ENCODE measurements at regions not wholly inside any gene's neighbourhood (a gene's known extent, or its start where the extent isn't known, plus 50 kb on each side); places are given as distances from the start of the nearest gene placed in this dataset.

DNA sequence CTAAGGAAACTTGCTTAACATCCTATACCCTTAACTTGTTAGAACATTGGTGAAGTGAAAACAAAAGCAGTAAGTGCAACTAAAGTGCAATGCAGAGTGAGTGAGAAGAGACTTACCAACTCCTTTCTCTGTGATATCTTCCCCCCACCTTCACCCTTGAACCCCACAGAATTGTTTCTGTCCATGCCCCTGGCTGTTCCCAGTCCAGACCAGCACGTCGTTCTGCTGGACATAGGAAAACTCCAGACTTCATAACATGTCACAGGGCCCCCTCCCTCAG lies 91.9 kb downstream of the DAD1 start:
- CTCF ChIA-PET, result interaction anchor here (0.9 to 3.5 kb wide), 13 partner anchors 10 to 107 kb away, joined by 3 to 33 read pairs (median 6); no protein-coding TSS in a partner anchor
- Histone ChIP-seq H3K9ac (ENCODE audit: low read length) (no peak overlapping the region), H4K20me1 (ENCODE audit: control insufficient read depth, insufficient read depth, low read length, poor library complexity, severe bottlenecking) (no peaks in the 10 kb centered on the region), H3K9me3 (ENCODE audit: control extremely low read depth in 1 of 3, control insufficient read depth in 2 of 3, insufficient read depth in 1 of 3, low read length in 2 of 3) (no peaks in the 10 kb centered on the region), H3K4me3 (ENCODE audit: control extremely low read depth in 1 of 5, extremely low read depth in 1 of 5, insufficient read depth in 1 of 5, low read depth in 2 of 5, low read length in 4 of 5) (no peak overlapping the region), H3K4me1 (ENCODE audit: control insufficient read depth in 2 of 2, insufficient read depth in 2 of 2, low read length in 2 of 2) (peaks cover 17 to 48% of the 10 kb centered on the region in 2 donors), H3K36me3 (replicated peaks in 1 of 2; ENCODE audit: control extremely low read depth in 1 of 2, control insufficient read depth in 1 of 2, extremely low read depth in 1 of 2, insufficient read depth in 2 of 2, low read length in 1 of 2) (no peaks in the 10 kb centered on the region), H3K79me2 (ENCODE audit: control insufficient read depth, insufficient read depth, low read length) (no peaks in the 10 kb centered on the region), H3K4me2 (replicated peaks; ENCODE audit: low read depth, low read length, poor library complexity, severe bottlenecking) (peak overlapping the region; percentile 3), H2AFZ (ENCODE audit: insufficient read depth, low read depth, low read length, poor library complexity, severe bottlenecking) (peak overlapping the region; percentile 37), H3K27me3 (replicated peaks in 1 of 4; ENCODE audit: control extremely low read depth in 1 of 4, control insufficient read depth in 3 of 4, insufficient read depth in 4 of 4, low read length in 3 of 4) (no peaks in the 10 kb centered on the region), H3K27ac (ENCODE audit: low read length in 2 of 2) (no peak overlapping the region)
- 79% methylated on average over 2 of the region's 2 CpGs for WGBS (ENCODE audit: insufficient coverage)
- H3K4me3 Mint-ChIP-seq, result peak overlapping the region; percentile 54
- peak; percentile 13 for ATAC-seq (ENCODE audit: low read depth)
- POLR2A ChIA-PET, result interaction anchor here (1.0 to 1.4 kb wide), 2 partner anchors 18 to 59 kb away, joined by 3 to 5 read pairs; no protein-coding TSS in a partner anchor
- no peaks in the 10 kb centered on the region for H3K27me3 Mint-ChIP-seq
- peak overlapping the region; percentile 89 for H3K27ac Mint-ChIP-seq
- no peak for DNase-seq
- no peaks in the 10 kb centered on the region for H3K9me3 Mint-ChIP-seq (ENCODE audit: insufficient read depth)
- peaks cover 68% of the 10 kb centered on the region for H3K4me1 Mint-ChIP-seq
- no peak for TF ChIP-seq EZH2 (IDR thresholded peaks at IDR 0.05; ENCODE audit: borderline replicate concordance, insufficient read depth, low read depth, low read length, poor library complexity, severe bottlenecking)
- TF ChIP-seq, protein P1, sequence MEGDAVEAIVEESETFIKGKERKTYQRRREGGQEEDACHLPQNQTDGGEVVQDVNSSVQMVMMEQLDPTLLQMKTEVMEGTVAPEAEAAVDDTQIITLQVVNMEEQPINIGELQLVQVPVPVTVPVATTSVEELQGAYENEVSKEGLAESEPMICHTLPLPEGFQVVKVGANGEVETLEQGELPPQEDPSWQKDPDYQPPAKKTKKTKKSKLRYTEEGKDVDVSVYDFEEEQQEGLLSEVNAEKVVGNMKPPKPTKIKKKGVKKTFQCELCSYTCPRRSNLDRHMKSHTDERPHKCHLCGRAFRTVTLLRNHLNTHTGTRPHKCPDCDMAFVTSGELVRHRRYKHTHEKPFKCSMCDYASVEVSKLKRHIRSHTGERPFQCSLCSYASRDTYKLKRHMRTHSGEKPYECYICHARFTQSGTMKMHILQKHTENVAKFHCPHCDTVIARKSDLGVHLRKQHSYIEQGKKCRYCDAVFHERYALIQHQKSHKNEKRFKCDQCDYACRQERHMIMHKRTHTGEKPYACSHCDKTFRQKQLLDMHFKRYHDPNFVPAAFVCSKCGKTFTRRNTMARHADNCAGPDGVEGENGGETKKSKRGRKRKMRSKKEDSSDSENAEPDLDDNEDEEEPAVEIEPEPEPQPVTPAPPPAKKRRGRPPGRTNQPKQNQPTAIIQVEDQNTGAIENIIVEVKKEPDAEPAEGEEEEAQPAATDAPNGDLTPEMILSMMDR (IDR thresholded peaks at IDR 0.05), result no peak
- intact Hi-C loops (cut with micrococcal nuclease), result loop anchor here (2.0 kb wide), 3 partner anchors 14 to 60 kb away; no protein-coding TSS in a partner anchor

DNA sequence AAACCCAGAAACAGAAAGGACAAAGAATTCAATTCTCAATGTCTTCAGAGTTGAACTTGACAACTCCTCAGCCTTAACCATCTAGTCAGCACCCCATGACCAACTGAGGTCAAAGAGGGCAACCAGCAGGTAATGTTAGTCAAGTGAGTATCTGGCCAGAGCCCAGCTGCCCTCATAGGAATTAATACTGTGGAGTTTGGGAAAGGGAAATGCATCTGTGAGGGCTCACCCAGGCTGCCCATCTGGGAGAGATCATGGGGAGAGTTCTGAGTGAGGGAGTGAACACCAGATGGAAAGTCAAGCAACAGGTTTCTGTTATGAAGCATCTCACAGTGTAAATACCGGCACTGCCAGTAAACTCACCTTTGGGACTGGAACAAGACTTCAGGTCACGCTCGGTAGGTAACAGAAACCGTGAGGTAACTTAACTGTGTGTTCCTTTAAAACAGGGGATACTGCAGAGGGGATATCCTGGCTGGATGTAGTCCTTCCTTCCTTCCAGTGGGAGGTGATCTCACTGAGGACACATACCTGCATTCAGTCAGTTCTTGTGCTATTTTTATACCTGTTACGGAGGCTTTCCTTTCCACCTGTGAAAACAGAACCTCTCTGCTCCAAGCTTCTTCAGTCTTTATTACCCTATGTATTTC lies 94.4 kb downstream of the DAD1 start:
- H3K9ac ChIP-seq (ENCODE audit: low read length), result no peak overlapping the region
- H3K27ac ChIP-seq (ENCODE audit: low read length in 2 of 2), result no peak overlapping the region
- no peaks in the 10 kb centered on the region for H3K27me3 ChIP-seq (replicated peaks in 1 of 4; ENCODE audit: control extremely low read depth in 1 of 4, control insufficient read depth in 3 of 4, insufficient read depth in 4 of 4, low read length in 3 of 4)
- intact Hi-C loops (cut with micrococcal nuclease), result loop anchor here (5.0 kb wide), 1 partner anchor 38 kb away; no protein-coding TSS in a partner anchor
- no peak for TF ChIP-seq EZH2 (IDR thresholded peaks at IDR 0.05; ENCODE audit: borderline replicate concordance, insufficient read depth, low read depth, low read length, poor library complexity, severe bottlenecking)
- TF ChIP-seq, protein P1 (IDR thresholded peaks at IDR 0.05), result no peak
- H3K4me1 ChIP-seq (ENCODE audit: control insufficient read depth in 2 of 2, insufficient read depth in 2 of 2, low read length in 2 of 2), result peaks cover 26 to 67% of the 10 kb centered on the region in 2 donors
- H4K20me1 ChIP-seq (ENCODE audit: control insufficient read depth, insufficient read depth, low read length, poor library complexity, severe bottlenecking), result no peaks in the 10 kb centered on the region
- H3K79me2 ChIP-seq (ENCODE audit: control insufficient read depth, insufficient read depth, low read length), result no peaks in the 10 kb centered on the region
- H3K4me2 ChIP-seq (replicated peaks; ENCODE audit: low read depth, low read length, poor library complexity, severe bottlenecking), result no peak overlapping the region
- Mint-ChIP-seq H3K27me3 (no peaks in the 10 kb centered on the region), H3K9me3 (ENCODE audit: insufficient read depth) (no peaks in the 10 kb centered on the region), H3K27ac (peak overlapping the region; percentile 85), H3K4me1 (peaks cover 85% of the 10 kb centered on the region), H3K4me3 (peak overlapping the region; percentile 18)
- H3K4me3 ChIP-seq (ENCODE audit: control extremely low read depth in 1 of 5, extremely low read depth in 1 of 5, insufficient read depth in 1 of 5, low read depth in 2 of 5, low read length in 4 of 5), result no peak overlapping the region
- ChIA-PET CTCF (interaction anchor here (0.6 to 3.5 kb wide), 4 partner anchors 22 to 482 kb away, joined by 3 to 17 read pairs (median 12); no protein-coding TSS in a partner anchor), POLR2A (no interaction called here)
- H2AFZ ChIP-seq (ENCODE audit: insufficient read depth, low read depth, low read length, poor library complexity, severe bottlenecking), result no peak overlapping the region
- DNase-seq (no peak), ATAC-seq (ENCODE audit: low read depth) (peak; percentile 13)
- WGBS (ENCODE audit: insufficient coverage), result 58% methylated on average over 4 of the region's 5 CpGs
- H3K9me3 ChIP-seq (ENCODE audit: control extremely low read depth in 1 of 3, control insufficient read depth in 2 of 3, insufficient read depth in 1 of 3, low read length in 2 of 3), result no peaks in the 10 kb centered on the region
- H3K36me3 ChIP-seq (replicated peaks in 1 of 2; ENCODE audit: control extremely low read depth in 1 of 2, control insufficient read depth in 1 of 2, extremely low read depth in 1 of 2, insufficient read depth in 2 of 2, low read length in 1 of 2), result no peaks in the 10 kb centered on the region
